NCI-H748 (cell line): ENCODE measurements at regions not wholly inside any gene's neighbourhood (a gene's known extent, or its start where the extent isn't known, plus 50 kb on each side); places are given as distances from the start of the nearest gene placed in this dataset.
"Not testable (repeated sequence)": the region's sequence is repeated elsewhere in the genome, so short reads cannot be mapped to it uniquely, and the experiment has no call there.

ENCODE experiments used
- DNase-seq: peaks from one replicate; lab custom pipeline; 2025; ENCODE audit not compliant: unreplicated experiment; lab: John Stamatoyannopoulos, UW

- DNase-seq, result no peak
Measured at GRCh38 chr3:124132813-124133212, 140.9 kb upstream of the ROPN1 start.

GRCh38 chr3:124133366-124133940 lies 141.5 kb upstream of the ROPN1 start:
- no peak for DNase-seq

GRCh38 chr3:124137216-124137615 lies 145.3 kb upstream of the ROPN1 start:
- peak; percentile 88 for DNase-seq

- DNase-seq, result no peak
Measured at GRCh38 chr3:124138148-124138547, 146.2 kb upstream of the ROPN1 start.

- DNase-seq, result no peak
Measured at GRCh38 chr3:124140746-124141145, 148.8 kb upstream of the ROPN1 start.

GRCh38 chr3:124142389-124142970 lies 150.6 kb upstream of the ROPN1 start:
- peak; percentile 11 for DNase-seq

- no peak for DNase-seq
Measured at GRCh38 chr3:124143047-124143446, 151.1 kb upstream of the ROPN1 start.

GRCh38 chr3:124144035-124144814 lies 152.3 kb upstream of the ROPN1 start:
- no peak for DNase-seq

- DNase-seq, result no peak
Measured at GRCh38 chr3:124147429-124147828, 155.5 kb upstream of the ROPN1 start.

GRCh38 chr3:124147946-124148345 lies 156.0 kb upstream of the ROPN1 start:
- DNase-seq, result no peak

GRCh38 chr3:124149081-124149480 lies 157.2 kb upstream of the ROPN1 start:
- DNase-seq, result no peak

- peak; percentile 21 for DNase-seq
Measured at GRCh38 chr3:124149771-124150170, 157.8 kb upstream of the ROPN1 start.

- DNase-seq, result not testable (repeated sequence)
Measured at GRCh38 chr3:124152891-124153290, 161.0 kb upstream of the ROPN1 start.

GRCh38 chr3:124156866-124157712 lies 165.2 kb upstream of the ROPN1 start:
- no peak for DNase-seq

- no peak for DNase-seq
Measured at GRCh38 chr3:124157748-124158147, 165.8 kb upstream of the ROPN1 start.

- no peak for DNase-seq
Measured at GRCh38 chr3:124158168-124158881, 166.4 kb upstream of the ROPN1 start.

- no peak for DNase-seq
Measured at GRCh38 chr3:124161448-124161847, 169.5 kb upstream of the ROPN1 start.

- DNase-seq, result no peak
Measured at GRCh38 chr3:124163689-124164088, 171.8 kb upstream of the ROPN1 start.

GRCh38 chr3:124168271-124168670 lies 176.3 kb upstream of the ROPN1 start:
- no peak for DNase-seq

- DNase-seq, result no peak
Measured at GRCh38 chr3:124172283-124172682, 180.4 kb upstream of the ROPN1 start.

GRCh38 chr3:124172816-124173215 lies 180.9 kb upstream of the ROPN1 start:
- no peak for DNase-seq
